Choroid plexus epithelial cell (primary cell): ENCODE measurements at regions not wholly inside any gene's neighbourhood (a gene's known extent, or its start where the extent isn't known, plus 50 kb on each side); places are given as distances from the start of the nearest gene placed in this dataset.

Source experiments
- DNase-seq: peaks from one replicate; pipeline ENCODE4 v3.0.0-alpha.2; 2010; ENCODE audit warnings: low read depth
- H3K4me3 ChIP-seq: 2 replicates; pipeline ENCODE4 v1.5.1; 2011; ENCODE audit warnings: low read depth, mild to moderate bottlenecking, control low read depth, low read length, moderate library complexity
- TF ChIP-seq, protein P1 (sequence below): conservative IDR thresholded peaks from 2 replicates; pipeline ENCODE4 v1.5.1; 2011; ENCODE audit warnings: low read depth, mild to moderate bottlenecking, control low read depth, inconsistent platforms, low read length, moderate library complexity

DNA sequence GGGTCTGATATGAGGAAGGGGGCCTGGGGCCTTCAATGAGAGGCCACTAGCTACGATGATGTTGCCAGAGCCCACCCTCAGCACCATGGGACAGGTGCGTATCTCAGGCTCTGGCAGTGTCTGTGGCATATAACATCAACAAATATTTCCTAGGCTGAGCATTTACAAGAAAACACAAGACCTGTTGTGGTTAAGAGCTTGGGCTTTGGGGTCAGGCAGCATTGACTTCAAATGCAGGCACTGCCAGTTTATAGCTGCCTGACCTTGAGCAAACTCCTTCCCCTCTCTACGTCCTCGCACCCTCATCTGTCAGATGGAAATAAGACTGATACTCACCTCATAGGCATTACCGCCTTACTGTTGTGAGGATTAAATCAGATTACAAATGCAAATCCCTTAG is 156.0 kb downstream of the KATNAL1 start:
- TF ChIP-seq, protein P1, sequence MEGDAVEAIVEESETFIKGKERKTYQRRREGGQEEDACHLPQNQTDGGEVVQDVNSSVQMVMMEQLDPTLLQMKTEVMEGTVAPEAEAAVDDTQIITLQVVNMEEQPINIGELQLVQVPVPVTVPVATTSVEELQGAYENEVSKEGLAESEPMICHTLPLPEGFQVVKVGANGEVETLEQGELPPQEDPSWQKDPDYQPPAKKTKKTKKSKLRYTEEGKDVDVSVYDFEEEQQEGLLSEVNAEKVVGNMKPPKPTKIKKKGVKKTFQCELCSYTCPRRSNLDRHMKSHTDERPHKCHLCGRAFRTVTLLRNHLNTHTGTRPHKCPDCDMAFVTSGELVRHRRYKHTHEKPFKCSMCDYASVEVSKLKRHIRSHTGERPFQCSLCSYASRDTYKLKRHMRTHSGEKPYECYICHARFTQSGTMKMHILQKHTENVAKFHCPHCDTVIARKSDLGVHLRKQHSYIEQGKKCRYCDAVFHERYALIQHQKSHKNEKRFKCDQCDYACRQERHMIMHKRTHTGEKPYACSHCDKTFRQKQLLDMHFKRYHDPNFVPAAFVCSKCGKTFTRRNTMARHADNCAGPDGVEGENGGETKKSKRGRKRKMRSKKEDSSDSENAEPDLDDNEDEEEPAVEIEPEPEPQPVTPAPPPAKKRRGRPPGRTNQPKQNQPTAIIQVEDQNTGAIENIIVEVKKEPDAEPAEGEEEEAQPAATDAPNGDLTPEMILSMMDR, result no peak
- no peak for DNase-seq
- H3K4me3 ChIP-seq, result no peak overlapping the region

DNA sequence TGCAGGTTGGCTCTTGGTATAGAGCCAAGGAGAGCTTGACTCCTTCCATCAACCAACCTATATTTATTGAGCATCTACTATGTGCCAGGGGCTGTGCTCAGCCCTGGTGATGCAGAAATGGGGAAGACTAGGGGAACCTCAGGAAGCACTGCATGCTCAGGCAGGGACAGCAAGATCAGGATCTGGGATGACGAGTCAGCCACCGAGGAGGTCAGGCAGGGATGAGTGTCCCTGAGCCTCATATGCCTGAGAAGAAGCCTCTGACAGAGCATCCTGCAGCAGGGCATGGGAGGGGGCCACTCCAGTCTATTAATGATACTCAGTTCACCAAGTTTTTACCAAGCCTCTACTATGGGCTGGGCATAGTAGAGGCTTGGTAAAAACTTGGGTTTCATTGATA is 158.1 kb downstream of the KATNAL1 start:
- DNase-seq, result no peak
- TF ChIP-seq, protein P1, result no peak
- H3K4me3 ChIP-seq, result no peak overlapping the region

DNA sequence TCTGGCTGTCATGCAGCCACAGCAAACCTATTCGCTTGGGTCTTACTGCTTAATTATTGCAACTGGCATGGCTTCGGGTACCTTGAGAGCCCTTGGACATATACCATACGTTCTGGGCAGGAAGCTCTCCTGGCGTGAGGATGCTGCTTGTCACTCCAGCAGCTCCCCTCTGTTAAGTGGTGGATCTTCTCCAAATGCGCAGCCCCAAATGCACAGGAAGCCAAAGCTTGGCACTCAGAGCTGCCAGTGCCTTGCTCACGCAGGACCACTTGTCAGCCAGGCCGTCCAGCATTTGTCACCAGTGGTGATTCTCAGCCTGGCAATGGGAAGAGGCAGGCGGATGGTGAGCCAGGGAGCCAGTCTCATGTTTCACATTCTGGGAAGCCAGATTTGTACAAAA is 158.6 kb downstream of the KATNAL1 start:
- DNase-seq, result no peak
- H3K4me3 ChIP-seq, result no peak overlapping the region
- TF ChIP-seq, protein P1, result no peak

DNA sequence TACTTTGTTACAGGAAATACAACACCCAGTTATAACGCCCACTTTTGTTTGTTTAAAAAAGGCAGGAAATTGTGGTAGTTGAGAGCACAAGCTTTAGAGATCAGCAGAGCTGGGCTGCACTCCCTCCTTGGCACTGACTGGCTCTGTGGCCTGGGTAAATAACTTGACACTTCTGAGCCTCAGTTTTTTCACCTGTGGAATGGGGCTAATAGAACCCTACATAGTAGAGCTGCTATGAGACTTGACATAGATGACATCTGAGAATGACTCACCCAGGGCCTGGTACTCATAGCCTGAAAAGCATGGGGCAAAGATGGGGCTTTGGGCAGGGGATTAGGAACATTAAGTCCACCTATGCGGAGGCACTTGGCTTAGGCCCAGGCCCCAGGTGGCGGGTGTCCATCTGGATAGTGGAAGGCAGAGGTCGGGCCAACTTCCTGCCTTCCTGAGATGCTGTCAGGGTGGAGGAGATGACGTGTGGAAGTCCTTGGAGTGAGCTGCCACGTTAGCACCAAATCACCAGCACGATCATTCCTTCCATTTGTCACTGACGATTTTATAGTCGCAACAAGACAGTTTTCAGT is 159.1 kb downstream of the KATNAL1 start:
- H3K4me3 ChIP-seq, result no peak overlapping the region
- TF ChIP-seq, protein P1, result no peak
- DNase-seq, result no peak

DNA sequence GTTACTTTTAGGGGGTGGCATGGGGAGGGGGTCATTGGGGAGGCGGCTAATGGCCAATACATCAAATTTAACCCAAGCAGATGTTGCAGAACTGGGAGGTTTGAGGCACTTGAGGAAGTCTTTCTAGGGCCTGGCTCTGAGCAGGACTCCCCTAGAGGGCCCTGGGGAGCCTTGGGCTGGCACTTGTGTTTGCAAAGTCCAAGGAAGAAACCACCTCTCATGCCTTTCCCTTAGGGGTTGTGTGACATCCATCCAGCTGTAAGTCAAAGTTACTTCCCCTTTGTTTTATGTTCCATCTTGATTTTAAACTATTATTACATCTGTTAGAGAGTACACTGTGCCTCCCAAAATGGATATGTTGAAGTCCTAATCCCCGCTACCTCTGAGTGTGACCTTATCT is 159.9 kb downstream of the KATNAL1 start:
- H3K4me3 ChIP-seq, result no peak overlapping the region
- TF ChIP-seq, protein P1, result no peak
- no peak for DNase-seq

DNA sequence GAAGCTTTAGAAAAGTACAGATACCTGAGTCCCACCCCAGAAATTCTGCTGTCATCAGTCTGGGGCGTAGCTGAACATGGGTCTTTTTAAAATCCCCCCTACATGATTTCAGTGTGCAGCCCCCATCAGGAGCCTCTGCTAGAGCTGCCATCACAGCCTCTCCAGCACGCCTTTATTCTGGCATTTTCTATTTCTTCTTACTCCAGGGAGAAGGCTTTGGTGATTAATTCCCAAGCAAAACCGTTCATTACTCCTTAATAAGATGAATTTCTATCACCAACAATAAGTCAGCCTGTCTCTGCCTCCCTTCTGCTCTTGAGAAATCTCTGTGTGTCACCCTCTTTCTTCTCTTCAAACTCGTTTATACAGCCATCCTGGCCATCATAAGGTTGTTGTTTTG is 160.3 kb downstream of the KATNAL1 start:
- TF ChIP-seq, protein P1, result no peak
- no peak overlapping the region for H3K4me3 ChIP-seq
- DNase-seq, result no peak

DNA sequence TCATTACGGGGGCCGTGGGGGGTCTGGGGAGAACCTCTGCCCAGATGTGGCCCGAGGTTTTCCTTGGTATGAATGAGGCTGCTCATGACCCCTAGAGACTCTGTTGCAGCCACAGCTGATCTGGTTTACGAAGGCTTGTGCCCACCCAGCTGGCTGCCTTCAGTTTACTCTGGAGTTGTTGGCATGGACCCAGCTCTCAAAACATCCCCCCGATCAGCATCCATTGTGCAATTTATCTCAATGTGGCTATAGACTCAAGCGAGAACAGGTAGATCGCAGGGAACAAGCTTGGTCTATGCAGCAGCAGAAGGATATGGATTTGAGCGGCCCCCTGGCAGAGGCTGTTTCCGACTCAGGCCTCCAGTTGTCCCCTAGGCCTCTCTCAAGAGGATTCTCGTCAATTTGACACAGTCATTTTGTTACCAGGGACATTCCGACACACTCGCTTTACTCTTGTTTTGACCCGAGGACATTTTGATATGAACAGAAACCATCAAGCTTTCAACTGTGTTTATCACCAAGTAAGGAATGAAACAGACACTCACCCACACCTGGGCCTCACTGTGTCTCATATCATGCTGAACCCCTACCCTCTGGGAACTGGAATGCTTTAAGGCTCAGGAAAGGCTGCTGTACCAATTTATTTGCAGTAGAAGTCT is 161.5 kb downstream of the KATNAL1 start:
- DNase-seq, result no peak
- H3K4me3 ChIP-seq, result no peak overlapping the region
- TF ChIP-seq, protein P1, result no peak
